ENCODE measurements at regions not wholly inside any gene's neighbourhood (a gene's known extent, or its start where the extent isn't known, plus 50 kb on each side); places are given as distances from the start of the nearest gene placed in this dataset.

GRCh38 chr3:77943598-77943997, 903.7 kb downstream of the ROBO2 start:
- TF ChIP-seq, protein P1, sequence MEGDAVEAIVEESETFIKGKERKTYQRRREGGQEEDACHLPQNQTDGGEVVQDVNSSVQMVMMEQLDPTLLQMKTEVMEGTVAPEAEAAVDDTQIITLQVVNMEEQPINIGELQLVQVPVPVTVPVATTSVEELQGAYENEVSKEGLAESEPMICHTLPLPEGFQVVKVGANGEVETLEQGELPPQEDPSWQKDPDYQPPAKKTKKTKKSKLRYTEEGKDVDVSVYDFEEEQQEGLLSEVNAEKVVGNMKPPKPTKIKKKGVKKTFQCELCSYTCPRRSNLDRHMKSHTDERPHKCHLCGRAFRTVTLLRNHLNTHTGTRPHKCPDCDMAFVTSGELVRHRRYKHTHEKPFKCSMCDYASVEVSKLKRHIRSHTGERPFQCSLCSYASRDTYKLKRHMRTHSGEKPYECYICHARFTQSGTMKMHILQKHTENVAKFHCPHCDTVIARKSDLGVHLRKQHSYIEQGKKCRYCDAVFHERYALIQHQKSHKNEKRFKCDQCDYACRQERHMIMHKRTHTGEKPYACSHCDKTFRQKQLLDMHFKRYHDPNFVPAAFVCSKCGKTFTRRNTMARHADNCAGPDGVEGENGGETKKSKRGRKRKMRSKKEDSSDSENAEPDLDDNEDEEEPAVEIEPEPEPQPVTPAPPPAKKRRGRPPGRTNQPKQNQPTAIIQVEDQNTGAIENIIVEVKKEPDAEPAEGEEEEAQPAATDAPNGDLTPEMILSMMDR (IDR thresholded peaks at IDR 0.05), result no peak
- no peak for TF ChIP-seq POLR2A (IDR thresholded peaks at IDR 0.05)

All from upper lobe of left lung (tissue), 4 donors.